ENCODE measurements at regions not wholly inside any gene's neighbourhood (a gene's known extent, or its start where the extent isn't known, plus 50 kb on each side); places are given as distances from the start of the nearest gene placed in this dataset.

DNA sequence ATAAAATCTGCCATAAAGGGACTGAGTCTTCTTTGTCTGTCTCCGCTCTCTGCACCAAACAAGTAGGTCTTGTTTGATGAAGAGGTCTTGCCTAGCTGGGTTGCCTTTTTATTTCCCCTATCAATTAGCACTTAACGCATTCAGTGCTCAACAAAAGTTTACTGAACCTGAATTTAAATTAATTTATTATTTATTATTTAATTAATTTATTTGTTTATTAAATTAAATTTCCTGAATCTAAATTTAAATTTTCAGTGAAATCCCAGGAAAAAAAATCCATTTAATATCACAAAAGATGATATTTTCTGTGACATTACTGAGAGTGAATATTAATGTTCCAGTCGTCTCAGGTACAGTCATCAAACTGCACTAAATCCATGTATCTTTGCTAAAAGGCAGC lies 164.9 kb upstream of the AGTR1 start:
- TF ChIP-seq, protein P1, sequence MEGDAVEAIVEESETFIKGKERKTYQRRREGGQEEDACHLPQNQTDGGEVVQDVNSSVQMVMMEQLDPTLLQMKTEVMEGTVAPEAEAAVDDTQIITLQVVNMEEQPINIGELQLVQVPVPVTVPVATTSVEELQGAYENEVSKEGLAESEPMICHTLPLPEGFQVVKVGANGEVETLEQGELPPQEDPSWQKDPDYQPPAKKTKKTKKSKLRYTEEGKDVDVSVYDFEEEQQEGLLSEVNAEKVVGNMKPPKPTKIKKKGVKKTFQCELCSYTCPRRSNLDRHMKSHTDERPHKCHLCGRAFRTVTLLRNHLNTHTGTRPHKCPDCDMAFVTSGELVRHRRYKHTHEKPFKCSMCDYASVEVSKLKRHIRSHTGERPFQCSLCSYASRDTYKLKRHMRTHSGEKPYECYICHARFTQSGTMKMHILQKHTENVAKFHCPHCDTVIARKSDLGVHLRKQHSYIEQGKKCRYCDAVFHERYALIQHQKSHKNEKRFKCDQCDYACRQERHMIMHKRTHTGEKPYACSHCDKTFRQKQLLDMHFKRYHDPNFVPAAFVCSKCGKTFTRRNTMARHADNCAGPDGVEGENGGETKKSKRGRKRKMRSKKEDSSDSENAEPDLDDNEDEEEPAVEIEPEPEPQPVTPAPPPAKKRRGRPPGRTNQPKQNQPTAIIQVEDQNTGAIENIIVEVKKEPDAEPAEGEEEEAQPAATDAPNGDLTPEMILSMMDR (IDR thresholded peaks at IDR 0.05) = no peak
- ATAC-seq (ENCODE audit: low FRiP score) (no peak), DNase-seq (ENCODE audit: low spot score) (no peak)

DNA sequence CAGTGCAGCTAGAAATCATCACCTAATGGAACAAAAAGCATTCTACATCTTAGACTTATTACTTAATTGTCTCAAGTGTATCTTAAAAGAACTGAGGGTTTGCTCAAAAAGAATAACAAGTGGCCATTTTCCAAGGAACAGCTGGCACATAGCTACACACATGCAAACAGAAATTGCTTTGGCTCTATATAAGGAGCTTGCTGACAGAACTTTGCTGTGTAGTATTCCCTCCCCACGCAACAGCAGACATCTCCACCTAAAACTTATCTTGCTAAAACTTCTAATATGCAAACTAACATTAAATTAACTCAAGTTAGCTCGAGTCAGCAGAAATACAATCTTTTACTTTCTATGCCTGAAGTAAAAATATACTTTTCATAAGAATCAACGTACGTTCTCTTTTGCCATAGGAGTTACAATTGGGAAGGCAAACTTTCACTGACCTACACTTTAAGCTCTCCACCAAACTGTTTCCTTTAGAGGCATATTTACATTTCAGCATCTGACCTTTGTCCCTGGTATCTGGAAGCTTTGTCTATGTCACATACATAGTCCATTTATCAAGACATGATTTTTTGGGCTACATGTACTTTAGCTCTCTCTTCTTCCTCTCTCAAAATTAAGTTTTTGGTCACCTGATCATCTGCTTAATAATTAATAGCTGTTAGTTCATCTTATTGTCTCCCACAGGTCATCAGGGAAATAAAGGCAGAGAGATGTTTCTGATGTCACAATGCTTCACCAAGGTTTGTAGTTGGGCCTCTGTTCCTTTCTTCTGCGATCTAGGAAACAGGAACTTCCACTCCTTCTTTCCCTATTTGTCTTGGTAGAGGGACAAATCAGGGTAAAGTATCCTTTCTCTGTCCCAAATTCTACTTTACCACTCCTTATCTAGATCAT lies 163.4 kb upstream of the AGTR1 start:
- TF ChIP-seq, protein P1 (IDR thresholded peaks at IDR 0.05) = no peak
- DNase-seq (ENCODE audit: low spot score) = no peak
- ATAC-seq (ENCODE audit: low FRiP score) = no peak

DNA sequence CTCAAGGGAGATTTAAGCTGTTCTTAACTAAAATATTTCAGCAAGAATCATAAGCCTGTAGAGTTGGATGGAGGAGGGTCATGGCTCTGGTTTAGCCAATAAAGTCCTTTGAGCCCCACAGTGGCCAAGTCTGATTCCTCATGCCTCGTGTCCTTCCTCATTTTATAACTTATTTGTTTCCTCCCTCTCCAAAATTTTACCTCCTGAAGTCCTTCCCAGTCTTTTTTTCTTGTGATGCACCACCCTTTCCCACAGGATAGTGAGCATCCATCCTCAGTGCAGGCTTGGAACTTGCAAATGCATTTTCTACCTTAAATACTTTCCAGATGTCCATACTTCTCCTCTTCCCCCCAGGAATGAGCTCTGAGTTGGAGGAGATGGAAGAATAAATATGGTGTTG lies 162.7 kb upstream of the AGTR1 start:
- TF ChIP-seq, protein P1 (IDR thresholded peaks at IDR 0.05) = no peak
- ATAC-seq (ENCODE audit: low FRiP score) (no peak), DNase-seq (ENCODE audit: low spot score) (no peak)

GRCh38 chr3:148540266-148540665 lies 157.4 kb upstream of the AGTR1 start:
- DNase-seq (ENCODE audit: low spot score) = no peak
- TF ChIP-seq, protein P1 (IDR thresholded peaks at IDR 0.05) = no peak
- ATAC-seq (ENCODE audit: low FRiP score) = no peak

GRCh38 chr3:148540851-148541250 lies 156.9 kb upstream of the AGTR1 start:
- ATAC-seq (ENCODE audit: low FRiP score) (no peak), DNase-seq (ENCODE audit: low spot score) (no peak)
- TF ChIP-seq, protein P1 (IDR thresholded peaks at IDR 0.05) = no peak

DNA sequence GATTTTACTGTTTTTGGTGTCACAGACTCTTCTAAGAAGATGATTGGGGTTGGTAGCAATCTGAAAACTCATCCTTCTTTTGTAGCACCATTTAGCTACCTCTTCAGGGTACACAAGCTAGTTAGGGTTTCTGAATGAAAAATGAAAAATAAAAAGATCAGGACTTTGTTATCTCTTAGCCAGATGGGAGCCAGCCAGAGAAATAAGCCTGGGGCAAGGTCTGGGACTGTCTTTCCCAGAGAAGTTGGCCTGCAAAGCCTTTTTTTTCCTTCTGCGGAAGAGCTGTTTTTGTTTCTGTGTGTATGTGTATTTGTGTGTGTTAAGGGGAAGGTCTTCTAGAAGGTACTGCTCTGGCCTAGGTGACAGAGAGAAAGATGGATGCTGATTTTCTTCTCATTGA lies 150.7 kb upstream of the AGTR1 start:
- DNase-seq (ENCODE audit: low spot score) (no peak), ATAC-seq (ENCODE audit: low FRiP score) (no peak)
- TF ChIP-seq, protein P1 (IDR thresholded peaks at IDR 0.05) = no peak

DNA sequence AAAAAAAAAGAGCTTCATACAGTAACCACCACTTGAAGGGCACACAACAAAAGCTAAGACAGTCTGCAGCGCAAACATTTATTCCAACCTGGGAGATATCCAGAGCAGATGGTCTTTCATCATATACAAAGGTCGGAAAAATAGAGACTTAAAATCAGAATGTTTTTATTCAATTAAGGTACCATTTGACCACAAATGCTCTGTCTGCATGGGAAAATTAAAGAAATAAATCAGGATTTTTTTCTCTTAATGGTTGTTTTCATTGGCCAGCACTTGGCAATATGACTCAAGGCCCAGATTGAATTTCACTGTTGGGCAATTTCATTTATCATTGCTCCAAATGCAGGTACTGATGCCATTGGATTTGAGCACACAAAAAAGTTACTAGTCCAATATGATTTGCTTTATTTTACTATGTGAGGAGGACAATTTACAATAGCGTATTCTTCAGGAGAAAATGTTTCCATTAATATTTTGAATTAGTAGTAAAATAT lies 145.9 kb upstream of the AGTR1 start:
- DNase-seq (ENCODE audit: low spot score) = no peak
- no peak for ATAC-seq (ENCODE audit: low FRiP score)
- TF ChIP-seq, protein P1 (IDR thresholded peaks at IDR 0.05) = no peak
